ENCODE measurements at regions not wholly inside any gene's neighbourhood (a gene's known extent, or its start where the extent isn't known, plus 50 kb on each side); places are given as distances from the start of the nearest gene placed in this dataset.
A peak's percentile ranks its signal among the peaks of the same experiment; 100 is the strongest.

DNA sequence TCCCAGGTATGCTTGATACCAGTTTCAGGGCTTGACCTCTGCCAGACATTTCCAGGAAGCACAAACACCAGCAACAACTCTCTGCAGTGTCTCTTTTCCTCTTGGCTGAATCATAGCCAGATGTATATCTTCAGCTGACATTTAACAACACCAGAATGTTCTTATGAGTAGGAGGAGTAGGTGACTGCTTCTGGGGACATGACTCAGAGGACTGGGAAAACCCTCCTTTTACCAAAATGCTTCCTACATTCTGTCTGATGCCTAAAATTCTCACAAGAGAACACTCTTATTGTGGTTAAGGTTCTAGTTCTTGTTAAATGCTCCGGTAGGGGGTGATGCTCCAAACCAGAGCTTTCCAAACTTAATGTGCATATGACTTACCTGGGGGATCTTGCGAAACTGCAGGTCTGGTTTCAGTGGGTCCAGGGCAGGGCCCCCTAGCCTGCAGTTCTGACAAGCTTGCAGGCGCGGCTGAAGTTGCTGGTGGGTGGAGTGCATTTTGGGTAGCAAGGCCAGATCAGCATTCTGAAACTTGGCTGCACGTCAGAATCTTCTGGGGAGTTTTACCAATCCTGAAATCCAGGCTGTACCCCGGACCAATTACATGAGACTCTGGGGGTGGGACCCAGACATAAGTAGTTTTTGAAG lies 329.3 kb upstream of the RPS6KA3 start:
- in situ Hi-C loops (cut with HindIII; ENCODE audit: low sequenced_read_pairs) = no loop called here

GRCh38 chrX:20594985-20595384 lies 328.3 kb upstream of the RPS6KA3 start:
- DNase-seq (ENCODE audit: low read depth) = no peak
- H3K4me3 ChIP-seq (ENCODE audit: low read depth, low read length) = no peak overlapping the region
- TF ChIP-seq CTCF (IDR thresholded peaks at IDR 0.05; ENCODE audit: low read depth, low read length, missing control alignments) = peak; percentile 17
- in situ Hi-C loops (cut with HindIII; ENCODE audit: low sequenced_read_pairs) = no loop called here

More for the DNA sequence above, 329.3 kb upstream of the RPS6KA3 start:
- no peak for DNase-seq (ENCODE audit: low read depth)
- H3K4me3 ChIP-seq (ENCODE audit: low read depth, low read length) = no peak overlapping the region
- TF ChIP-seq CTCF (IDR thresholded peaks at IDR 0.05; ENCODE audit: low read depth, low read length, missing control alignments) = no peak

DNA sequence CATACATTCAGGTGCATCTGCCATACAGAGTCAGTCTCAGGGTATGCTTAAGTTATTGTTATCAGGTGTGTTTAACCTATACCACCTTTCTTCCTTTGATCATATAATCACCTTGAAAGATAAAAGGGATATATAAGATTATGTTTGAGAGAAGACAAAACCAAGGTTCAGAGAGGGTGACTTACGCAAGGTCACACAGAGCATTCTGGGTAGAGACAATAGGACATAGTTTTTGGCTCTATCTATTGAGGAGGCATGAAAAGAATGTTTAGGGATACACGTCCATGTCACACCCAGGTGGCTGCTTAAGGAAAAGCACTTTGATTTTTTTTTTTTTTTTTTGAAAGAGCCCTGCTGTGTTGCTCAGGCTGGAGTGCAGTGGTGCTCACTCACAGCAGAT lies 327.1 kb upstream of the RPS6KA3 start:
- no peak overlapping the region for H3K4me3 ChIP-seq (ENCODE audit: low read depth, low read length)
- DNase-seq (ENCODE audit: low read depth) = no peak
- no peak for TF ChIP-seq CTCF (IDR thresholded peaks at IDR 0.05; ENCODE audit: low read depth, low read length, missing control alignments)
- in situ Hi-C loops (cut with HindIII; ENCODE audit: low sequenced_read_pairs) = no loop called here

DNA sequence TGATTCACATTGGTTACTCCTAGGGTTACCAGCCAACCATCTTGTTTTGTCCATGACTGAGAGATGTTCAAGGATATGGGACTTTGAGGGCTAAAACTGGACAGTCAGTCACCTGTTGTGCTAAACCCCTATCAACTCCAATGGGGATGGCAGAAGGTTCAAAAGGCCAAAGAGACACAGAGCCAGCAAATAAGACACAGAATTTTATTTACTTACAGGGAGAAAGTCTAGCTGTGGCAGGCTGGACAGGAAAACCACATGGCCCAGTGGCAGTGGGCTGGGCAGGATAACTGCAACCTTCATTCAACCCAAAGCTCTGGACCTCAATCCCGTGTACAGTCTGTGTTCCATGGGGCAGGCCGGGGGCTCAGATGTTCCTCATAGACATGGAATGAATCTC lies 326.7 kb upstream of the RPS6KA3 start:
- TF ChIP-seq CTCF (IDR thresholded peaks at IDR 0.05; ENCODE audit: low read depth, low read length, missing control alignments) = no peak
- in situ Hi-C loops (cut with HindIII; ENCODE audit: low sequenced_read_pairs) = no loop called here
- DNase-seq (ENCODE audit: low read depth) = no peak
- no peak overlapping the region for H3K4me3 ChIP-seq (ENCODE audit: low read depth, low read length)

GRCh38 chrX:20591246-20591645 lies 324.5 kb upstream of the RPS6KA3 start:
- TF ChIP-seq CTCF (IDR thresholded peaks at IDR 0.05; ENCODE audit: low read depth, low read length, missing control alignments) = no peak
- H3K4me3 ChIP-seq (ENCODE audit: low read depth, low read length) = no peak overlapping the region
- in situ Hi-C loops (cut with HindIII; ENCODE audit: low sequenced_read_pairs) = no loop called here
- no peak for DNase-seq (ENCODE audit: low read depth)

- TF ChIP-seq CTCF (IDR thresholded peaks at IDR 0.05; ENCODE audit: low read depth, low read length, missing control alignments) = no peak
- in situ Hi-C loops (cut with HindIII; ENCODE audit: low sequenced_read_pairs) = no loop called here
- no peak overlapping the region for H3K4me3 ChIP-seq (ENCODE audit: low read depth, low read length)
- DNase-seq (ENCODE audit: low read depth) = no peak
Measured at GRCh38 chrX:20585782-20586181, 319.1 kb upstream of the RPS6KA3 start.

All from astrocyte of the cerebellum (primary cell).